ENCODE measurements at regions not wholly inside any gene's neighbourhood (a gene's known extent, or its start where the extent isn't known, plus 50 kb on each side); places are given as distances from the start of the nearest gene placed in this dataset.

GRCh38 chr9:80158131-80158530 is 586.4 kb downstream of the TLE4 start:
- no peaks in the 10 kb centered on the region for H3K27me3 ChIP-seq (replicated peaks in 1 of 4; ENCODE audit: control insufficient read depth in 3 of 4, extremely low read depth in 1 of 4, insufficient read depth in 3 of 4, low read length in 3 of 4)
- H3K79me1 ChIP-seq (ENCODE audit: low read depth, low read length): no peaks in the 10 kb centered on the region
- peaks cover 0 to 5% (median 0%) of the 10 kb centered on the region in 4 experiments; a peak in 1 of 7 replicates for H3K4me1 ChIP-seq (replicated peaks in 1 of 4; ENCODE audit: control insufficient read depth in 3 of 4, insufficient read depth in 4 of 4, low read length in 3 of 4)
- no peak overlapping the region for H4K8ac ChIP-seq (ENCODE audit: extremely low read depth, insufficient read depth, low read length)
- 79% methylated on average over 4 of the region's 4 CpGs; no CpG with 5 or more reads in 1 of the 2 experiments for WGBS, 2 experiments (ENCODE audit: extremely low coverage in 1 of 2, insufficient coverage in 1 of 2, insufficient read length in 1 of 2, insufficient replicate concordance in 2 of 2, low coverage in 1 of 2, low lambda C conversion rate in 2 of 2, missing lambda C conversion rate in 1 of 2)
- no peak overlapping the region for H2AFZ ChIP-seq (ENCODE audit: low read length)
- H3K79me2 ChIP-seq (ENCODE audit: control insufficient read depth in 1 of 2, insufficient read depth in 2 of 2, low read length in 2 of 2): no peaks in the 10 kb centered on the region
- 0 out of 4 replicates have a peak, but pooled peaks cover 0 to 3% of the 10 kb centered on the region in 2 experiments for H3K9me3 ChIP-seq (ENCODE audit: insufficient read depth in 2 of 2, low read depth in 1 of 2, low read length in 1 of 2)
- H4K5ac ChIP-seq (ENCODE audit: insufficient read length, low read depth, low read length): no peak overlapping the region
- no peak overlapping the region for H3K18ac ChIP-seq (ENCODE audit: extremely low read depth, low read length)
- H3K4me3 ChIP-seq (ENCODE audit: extremely low read depth in 1 of 4, insufficient read depth in 2 of 4, low read depth in 3 of 4, low read length in 4 of 4): no peak overlapping the region
- DNase-seq (ENCODE audit: low read depth in 1 of 2, low spot score in 2 of 2) (no peak), FAIRE-seq (no peak)
- H3K4me2 ChIP-seq (ENCODE audit: insufficient read depth in 1 of 2, low read depth in 2 of 2, low read length in 2 of 2): no peak overlapping the region
- H3K36me3 ChIP-seq (ENCODE audit: control insufficient read depth in 2 of 4, insufficient read depth in 4 of 4, low read length in 3 of 4): no peaks in the 10 kb centered on the region
- H4K20me1 ChIP-seq (replicated peaks in 1 of 2; ENCODE audit: control insufficient read depth in 1 of 2, insufficient read depth in 2 of 2, low read length in 2 of 2): no peaks in the 10 kb centered on the region
- no peaks in the 10 kb centered on the region for H3K23me2 ChIP-seq (ENCODE audit: low read depth, low read length)
- no peak overlapping the region for H2BK12ac ChIP-seq (ENCODE audit: low read depth, low read length)
- no peak overlapping the region for H2BK120ac ChIP-seq (replicated peaks; ENCODE audit: low read depth, low read length)
- H2BK15ac ChIP-seq (ENCODE audit: low read length): no peak overlapping the region
- ChIA-PET POLR2A (ENCODE audit: partially characterized antibody) (no interaction called here), CTCF (ENCODE audit: partially characterized antibody) (interaction anchor here (1.4 to 2.1 kb wide), 3 partner anchors 11 to 17 kb away, joined by 7 to 8 read pairs (median 8); no protein-coding TSS in a partner anchor)
- H3K56ac ChIP-seq (replicated peaks; ENCODE audit: insufficient read length, low read depth, low read length): no peak overlapping the region
- H3K9ac ChIP-seq (replicated peaks in 1 of 4; ENCODE audit: extremely low read depth in 1 of 4, low read depth in 3 of 4, low read length in 3 of 4): no peak overlapping the region
- no peak overlapping the region for H2AK5ac ChIP-seq (ENCODE audit: low read depth, low read length)
- no peak overlapping the region for H4K91ac ChIP-seq (replicated peaks; ENCODE audit: insufficient read length, low read length)
- no peak overlapping the region for H3K27ac ChIP-seq (ENCODE audit: low read depth, low read length)
- no peak overlapping the region for H3K4ac ChIP-seq (replicated peaks; ENCODE audit: insufficient read length, low read depth, low read length)
- H3K23ac ChIP-seq (ENCODE audit: insufficient read length): no peak overlapping the region
- H3K14ac ChIP-seq (ENCODE audit: insufficient read length): no peak overlapping the region
- no peak overlapping the region for H2BK5ac ChIP-seq (ENCODE audit: low read depth, low read length)
- no peak overlapping the region for H2BK20ac ChIP-seq (ENCODE audit: low read length)
- TF ChIP-seq GABPA (IDR thresholded peaks at IDR 0.05; ENCODE audit: borderline replicate concordance, insufficient read depth, low read length) (no peak), RAD21 (IDR thresholded peaks at IDR 0.05 in 1 of 2, conservative IDR thresholded peaks at IDR 0.05 in 1 of 2; ENCODE audit: low read depth in 2 of 2, low read length in 2 of 2) (no peak), CEBPB (IDR thresholded peaks at IDR 0.05; ENCODE audit: low read depth, low read length) (no peak), TCF12 (IDR thresholded peaks at IDR 0.05; ENCODE audit: low read depth, low read length) (no peak), RBBP5 (IDR thresholded peaks at IDR 0.05; ENCODE audit: borderline replicate concordance, low read depth, low read length) (no peak), ZNF274 (IDR thresholded peaks at IDR 0.05; ENCODE audit: borderline replicate concordance, extremely low read depth, low read length) (no peak), BRCA1 (IDR thresholded peaks at IDR 0.05; ENCODE audit: low read depth, low read length) (no peak), SP2 (IDR thresholded peaks at IDR 0.05; ENCODE audit: low read length) (no peak), POLR2AphosphoS5 (IDR thresholded peaks at IDR 0.05; ENCODE audit: low read depth, low read length) (no peak), RNF2 (IDR thresholded peaks at IDR 0.05; ENCODE audit: borderline replicate concordance, low read depth, low read length, missing control alignments, poor library complexity, severe bottlenecking) (no peak), CHD2 (IDR thresholded peaks at IDR 0.05; ENCODE audit: low read length) (no peak), EP300 (IDR thresholded peaks at IDR 0.05; ENCODE audit: borderline replicate concordance in 1 of 2, low read depth in 2 of 2, low read length in 2 of 2) (no peak), CBX5 (IDR thresholded peaks at IDR 0.05; ENCODE audit: low read depth, low read length) (no peak), BACH1 (IDR thresholded peaks at IDR 0.05; ENCODE audit: low read length) (no peak), RXRA (IDR thresholded peaks at IDR 0.05; ENCODE audit: insufficient read depth, low read depth, low read length) (no peak)
